ENCODE measurements at regions not wholly inside any gene's neighbourhood (a gene's known extent, or its start where the extent isn't known, plus 50 kb on each side); places are given as distances from the start of the nearest gene placed in this dataset.

- intact Hi-C loops (cut with micrococcal nuclease), result no loop called here
- ChIA-PET CTCF (no interaction called here), POLR2A (no interaction called here)
Measured at GRCh38 chr5:2260211-2261003, 377.7 kb upstream of the IRX4 start.

More at GRCh38 chr5:2260211-2261003, 377.7 kb upstream of the IRX4 start:
- no TSS peak for BruUV-seq (replicated peaks)
- Histone ChIP-seq H3K27ac (ENCODE audit: low read depth, low read length) (no peak overlapping the region), H2AFZ (ENCODE audit: low read depth, low read length, poor library complexity, severe bottlenecking) (no peak overlapping the region), H3K9me3 (ENCODE audit: control insufficient read depth in 1 of 2, insufficient read depth in 1 of 2, low read depth in 1 of 2, low read length in 2 of 2) (no peaks in the 10 kb centered on the region), H3K36me3 (ENCODE audit: control insufficient read depth in 1 of 2, insufficient read depth in 2 of 2, low read length in 2 of 2) (no peaks in the 10 kb centered on the region), H3K27me3 (ENCODE audit: insufficient read depth, low read length) (no peaks in the 10 kb centered on the region), H3K4me1 (ENCODE audit: control insufficient read depth in 1 of 2, insufficient read depth in 2 of 2, low read length in 2 of 2) (no peaks in the 10 kb centered on the region), H3K9me2 (ENCODE audit: insufficient read depth) (no peaks in the 10 kb centered on the region), H4K20me1 (ENCODE audit: insufficient read depth) (no peaks in the 10 kb centered on the region), H3K9ac (ENCODE audit: low read length) (no peak overlapping the region), H3K4me3 (replicated peaks in 1 of 2; ENCODE audit: low read depth in 1 of 2, low read length in 2 of 2) (no peak overlapping the region), H3K4me2 (ENCODE audit: low read length) (no peak overlapping the region), H3K79me2 (ENCODE audit: insufficient read depth, low read length) (no peaks in the 10 kb centered on the region)
- no peak for DNase-seq (ENCODE audit: low read depth, low spot score)
- ATAC-seq, result no peak
- TF ChIP-seq ZFX (IDR thresholded peaks at IDR 0.05) (no peak), JUND (IDR thresholded peaks at IDR 0.05) (no peak), SP1 (IDR thresholded peaks at IDR 0.05; ENCODE audit: low read depth) (no peak), REST (IDR thresholded peaks at IDR 0.05; ENCODE audit: low read depth) (no peak), EZH2phosphoT487 (IDR thresholded peaks at IDR 0.05; ENCODE audit: borderline replicate concordance) (no peak), SIN3A (IDR thresholded peaks at IDR 0.05; ENCODE audit: low read depth) (no peak), POLR2AphosphoS5 (IDR thresholded peaks at IDR 0.05; ENCODE audit: low read depth, low read length) (no peak), EGR1 (IDR thresholded peaks at IDR 0.05; ENCODE audit: low read depth) (no peak), TCF7L2 (IDR thresholded peaks at IDR 0.05; ENCODE audit: borderline replicate concordance, extremely low read depth, insufficient read depth, insufficient read length) (no peak), CEBPB (IDR thresholded peaks at IDR 0.05; ENCODE audit: low read depth) (no peak), MAX (IDR thresholded peaks at IDR 0.05) (no peak), CBX3 (IDR thresholded peaks at IDR 0.05; ENCODE audit: low read depth) (no peak), POLR2A (IDR thresholded peaks at IDR 0.05; ENCODE audit: borderline replicate concordance, extremely low read depth, insufficient read depth, insufficient read length) (no peak), ELF1 (IDR thresholded peaks at IDR 0.05; ENCODE audit: borderline replicate concordance, low read depth) (no peak), RAD21 (IDR thresholded peaks at IDR 0.05; ENCODE audit: low read depth) (no peak), YY1 (IDR thresholded peaks at IDR 0.05; ENCODE audit: extremely low read depth, insufficient replicate concordance, low read depth, low read length) (no peak), CTCF (IDR thresholded peaks at IDR 0.05 in 2 of 3, conservative IDR thresholded peaks at IDR 0.05 in 1 of 3; ENCODE audit: borderline replicate concordance in 1 of 3, insufficient read depth in 1 of 3, low read depth in 2 of 3, low read length in 2 of 3) (no peak), ZNF274 (IDR thresholded peaks at IDR 0.05; ENCODE audit: low read depth, low read length) (no peak), EZH2 (IDR thresholded peaks at IDR 0.05) (no peak)
- RAD21 ChIA-PET (ENCODE audit: low non-redundant PET in 1 of 2, low total read pairs in 2 of 2, uncharacterized antibody in 2 of 2, unreplicated experiment in 2 of 2), result no interaction called here

Measured in HCT116 (cell line).